ENCODE measurements at regions not wholly inside any gene's neighbourhood (a gene's known extent, or its start where the extent isn't known, plus 50 kb on each side); places are given as distances from the start of the nearest gene placed in this dataset.
"Not testable (repeated sequence)": the region's sequence is repeated elsewhere in the genome, so short reads cannot be mapped to it uniquely, and the experiment has no call there.

DNA sequence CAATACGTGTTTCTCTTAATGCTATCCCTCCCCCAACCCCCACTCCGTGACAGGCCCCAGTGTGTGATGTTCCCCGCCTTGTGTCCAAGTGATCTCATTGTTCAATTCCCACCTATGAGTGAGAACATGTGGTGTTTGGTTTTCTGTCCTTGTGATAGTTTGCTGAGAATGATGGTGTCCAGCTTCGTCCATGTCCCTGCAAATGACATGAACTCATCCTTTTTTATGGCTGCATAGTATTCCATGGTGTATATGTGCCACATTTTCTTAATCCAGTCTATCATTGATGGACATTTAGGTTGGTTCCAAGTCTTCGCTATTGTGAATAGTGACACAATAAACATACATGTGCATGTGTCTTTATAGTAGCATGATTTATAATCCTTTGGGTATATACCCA, 52.5 kb downstream of the KIAA0408 start:
- not testable (repeated sequence) for H3K9me3 ChIP-seq (replicated peaks; ENCODE audit: low read length); H3K4me1 ChIP-seq (ENCODE audit: control insufficient read depth, insufficient read depth, low read length); H3K36me3 ChIP-seq (ENCODE audit: insufficient read depth, low read length); H3K9ac ChIP-seq (ENCODE audit: low read depth, low read length); H3K4me2 ChIP-seq (ENCODE audit: low read length); H3K27me3 ChIP-seq (ENCODE audit: control insufficient read depth, insufficient read depth, low read length); H3K4me3 ChIP-seq (ENCODE audit: low read length)

DNA sequence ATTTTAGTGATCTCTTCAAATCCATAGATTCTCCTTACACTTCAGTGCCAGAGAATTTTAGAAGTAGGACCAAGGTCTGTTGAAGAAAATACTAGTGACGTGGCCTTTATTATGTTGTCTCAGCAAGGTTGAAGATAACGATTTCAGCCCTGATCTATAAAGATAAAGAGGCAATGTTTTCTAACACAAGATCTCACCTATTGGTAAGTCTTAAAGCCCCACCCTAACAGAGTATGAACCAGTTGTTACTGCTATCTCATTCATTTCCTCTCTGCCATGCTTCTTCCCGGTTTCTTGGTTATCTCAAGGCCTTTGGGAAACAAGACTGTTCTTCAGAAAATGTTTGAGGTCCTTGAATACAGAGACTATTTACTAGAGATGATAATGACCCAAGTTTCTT, 53.1 kb downstream of the KIAA0408 start:
- no peak overlapping the region for H3K4me3 ChIP-seq (ENCODE audit: low read length)
- peaks cover 8% of the 10 kb centered on the region for H3K4me1 ChIP-seq (ENCODE audit: control insufficient read depth, insufficient read depth, low read length)
- H3K27me3 ChIP-seq (ENCODE audit: control insufficient read depth, insufficient read depth, low read length) = no peaks in the 10 kb centered on the region
- no peaks in the 10 kb centered on the region for H3K36me3 ChIP-seq (ENCODE audit: insufficient read depth, low read length)
- no peak overlapping the region for H3K9ac ChIP-seq (ENCODE audit: low read depth, low read length)
- no peaks in the 10 kb centered on the region for H3K9me3 ChIP-seq (replicated peaks; ENCODE audit: low read length)
- H3K4me2 ChIP-seq (ENCODE audit: low read length) = no peak overlapping the region

DNA sequence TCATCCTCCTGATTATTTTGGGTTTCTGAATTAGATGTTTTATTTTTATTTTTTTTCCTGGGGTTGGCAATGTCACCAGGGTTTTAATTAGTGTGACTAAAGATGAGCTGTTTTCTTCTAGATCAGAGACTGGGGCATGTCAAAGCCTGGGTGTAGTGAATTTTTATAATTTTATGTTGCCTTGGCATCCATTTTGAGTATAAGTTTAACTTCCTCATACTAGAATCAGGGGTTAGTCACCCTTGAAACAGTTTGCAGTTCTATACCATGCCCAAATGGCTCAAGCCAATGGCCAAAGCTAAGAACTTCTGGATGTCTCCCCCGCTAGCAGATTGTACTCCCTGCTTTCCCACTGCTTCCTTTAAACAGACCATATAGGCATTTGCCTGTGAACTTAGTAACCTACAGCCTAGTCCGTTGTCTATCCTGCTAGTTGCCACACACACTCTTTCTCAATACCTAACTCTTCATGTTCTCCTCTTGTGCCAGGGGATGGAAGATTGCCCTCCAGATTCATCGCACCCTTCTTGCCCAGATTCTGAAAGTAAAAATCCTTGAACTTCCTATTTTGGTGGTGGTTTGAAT, 54.5 kb downstream of the KIAA0408 start:
- H3K9ac ChIP-seq (ENCODE audit: low read depth, low read length) = no peak overlapping the region
- H3K9me3 ChIP-seq (replicated peaks; ENCODE audit: low read length) = no peaks in the 10 kb centered on the region
- peaks cover 8% of the 10 kb centered on the region for H3K4me1 ChIP-seq (ENCODE audit: control insufficient read depth, insufficient read depth, low read length)
- H3K4me3 ChIP-seq (ENCODE audit: low read length) = no peak overlapping the region
- H3K27me3 ChIP-seq (ENCODE audit: control insufficient read depth, insufficient read depth, low read length) = no peaks in the 10 kb centered on the region
- no peaks in the 10 kb centered on the region for H3K36me3 ChIP-seq (ENCODE audit: insufficient read depth, low read length)
- H3K4me2 ChIP-seq (ENCODE audit: low read length) = no peak overlapping the region

- Histone ChIP-seq H3K27me3 (ENCODE audit: control insufficient read depth, insufficient read depth, low read length) (no peaks in the 10 kb centered on the region), H3K9ac (ENCODE audit: low read depth, low read length) (no peak overlapping the region), H3K4me1 (ENCODE audit: control insufficient read depth, insufficient read depth, low read length) (peaks cover 8% of the 10 kb centered on the region), H3K9me3 (replicated peaks; ENCODE audit: low read length) (no peaks in the 10 kb centered on the region), H3K4me2 (ENCODE audit: low read length) (no peak overlapping the region), H3K36me3 (ENCODE audit: insufficient read depth, low read length) (no peaks in the 10 kb centered on the region), H3K4me3 (ENCODE audit: low read length) (no peak overlapping the region)
Measured at GRCh38 chr6:127404133-127404532, 55.1 kb downstream of the KIAA0408 start.

DNA sequence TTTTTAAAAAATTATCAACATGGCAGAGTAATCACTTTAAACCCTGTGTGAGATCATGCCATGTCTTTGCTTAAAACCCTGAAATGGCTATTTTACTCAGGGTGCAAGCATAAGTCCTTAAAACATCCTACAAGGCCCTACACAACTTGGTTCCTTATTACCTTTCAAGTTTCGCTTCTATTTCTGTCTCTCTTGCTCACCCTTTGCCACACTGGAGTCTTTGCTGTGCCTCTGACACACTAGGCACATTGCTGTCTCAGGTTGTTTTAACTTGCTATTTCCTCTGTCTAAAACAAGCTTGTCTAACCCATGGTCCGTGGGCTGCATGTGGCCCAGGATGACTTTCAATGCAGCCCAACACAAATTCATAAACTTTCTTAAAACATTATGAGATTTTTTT, 55.6 kb downstream of the KIAA0408 start:
- no peak overlapping the region for H3K4me2 ChIP-seq (ENCODE audit: low read length)
- no peak overlapping the region for H3K9ac ChIP-seq (ENCODE audit: low read depth, low read length)
- no peaks in the 10 kb centered on the region for H3K36me3 ChIP-seq (ENCODE audit: insufficient read depth, low read length)
- H3K27me3 ChIP-seq (ENCODE audit: control insufficient read depth, insufficient read depth, low read length) = no peaks in the 10 kb centered on the region
- H3K9me3 ChIP-seq (replicated peaks; ENCODE audit: low read length) = no peaks in the 10 kb centered on the region
- no peak overlapping the region for H3K4me3 ChIP-seq (ENCODE audit: low read length)
- peaks cover 8% of the 10 kb centered on the region for H3K4me1 ChIP-seq (ENCODE audit: control insufficient read depth, insufficient read depth, low read length)

GRCh38 chr6:127402890-127403617, 56.1 kb downstream of the KIAA0408 start:
- Histone ChIP-seq H3K4me2 (ENCODE audit: low read length) (no peak overlapping the region), H3K36me3 (ENCODE audit: insufficient read depth, low read length) (no peaks in the 10 kb centered on the region), H3K9ac (ENCODE audit: low read depth, low read length) (no peak overlapping the region), H3K4me1 (ENCODE audit: control insufficient read depth, insufficient read depth, low read length) (peaks cover 8% of the 10 kb centered on the region), H3K9me3 (replicated peaks; ENCODE audit: low read length) (no peaks in the 10 kb centered on the region), H3K4me3 (ENCODE audit: low read length) (no peak overlapping the region), H3K27me3 (ENCODE audit: control insufficient read depth, insufficient read depth, low read length) (no peaks in the 10 kb centered on the region)

- H3K4me2 ChIP-seq (ENCODE audit: low read length) = peak overlapping the region; percentile 48
- H3K9me3 ChIP-seq (replicated peaks; ENCODE audit: low read length) = no peaks in the 10 kb centered on the region
- H3K36me3 ChIP-seq (ENCODE audit: insufficient read depth, low read length) = no peaks in the 10 kb centered on the region
- H3K4me1 ChIP-seq (ENCODE audit: control insufficient read depth, insufficient read depth, low read length) = peaks cover 2% of the 10 kb centered on the region
- H3K27me3 ChIP-seq (ENCODE audit: control insufficient read depth, insufficient read depth, low read length) = no peaks in the 10 kb centered on the region
- H3K9ac ChIP-seq (ENCODE audit: low read depth, low read length) = no peak overlapping the region
- no peak overlapping the region for H3K4me3 ChIP-seq (ENCODE audit: low read length)
Measured at GRCh38 chr6:127397729-127398630, 54.6 kb upstream of the ECHDC1 start.

DNA sequence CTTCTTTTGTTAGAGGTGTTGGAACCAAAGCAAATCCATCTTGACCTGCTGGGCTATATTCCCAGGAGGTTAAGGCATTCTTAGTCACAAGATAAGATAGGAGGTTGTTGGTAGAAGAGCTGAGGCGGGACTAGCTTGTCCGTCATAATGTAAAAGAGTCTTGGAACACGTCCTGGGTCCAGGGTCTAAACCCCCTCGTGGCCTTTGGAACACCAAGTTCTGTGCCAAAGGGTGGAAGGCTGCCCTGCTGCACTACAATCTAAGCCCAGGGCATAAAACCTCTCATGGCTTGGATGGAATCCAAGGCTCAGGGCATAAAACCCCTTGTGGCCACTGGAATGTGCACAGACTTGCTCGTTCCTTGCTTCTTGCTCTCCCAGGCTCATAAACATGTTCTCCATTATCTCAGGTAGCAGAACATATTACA, 53.8 kb upstream of the ECHDC1 start:
- H3K4me1 ChIP-seq (ENCODE audit: control insufficient read depth, insufficient read depth, low read length); H3K9ac ChIP-seq (ENCODE audit: low read depth, low read length); H3K9me3 ChIP-seq (replicated peaks; ENCODE audit: low read length); H3K36me3 ChIP-seq (ENCODE audit: insufficient read depth, low read length); H3K4me2 ChIP-seq (ENCODE audit: low read length); H3K27me3 ChIP-seq (ENCODE audit: control insufficient read depth, insufficient read depth, low read length); H3K4me3 ChIP-seq (ENCODE audit: low read length): not testable (repeated sequence)
